BLaER1 (cell line): ENCODE measurements at regions not wholly inside any gene's neighbourhood (a gene's known extent, or its start where the extent isn't known, plus 50 kb on each side); places are given as distances from the start of the nearest gene placed in this dataset.

Source experiments
- H3K27ac ChIP-seq: shearing (Covaris generic); formaldehyde crosslinking; 2 replicates; pipeline ENCODE4 v1.8.1; 2022
- H3K27me3 ChIP-seq: shearing (Covaris generic); formaldehyde crosslinking; 2 replicates; pipeline ENCODE4 v1.8.1; 2022
- H3K36me3 ChIP-seq: shearing (Covaris generic); formaldehyde crosslinking; 2 replicates; pipeline ENCODE4 v1.8.1; 2022
- H3K4me1 ChIP-seq: shearing (Covaris generic); formaldehyde crosslinking; 2 replicates; pipeline ENCODE4 v1.8.1; 2022
- H3K4me2 ChIP-seq: shearing (Covaris generic); formaldehyde crosslinking; 2 replicates; pipeline ENCODE4 v1.8.1; 2022
- H3K4me3 ChIP-seq: shearing (Covaris generic); formaldehyde crosslinking; 2 replicates; pipeline ENCODE4 v1.8.1; 2022
- H3K9ac ChIP-seq: shearing (Covaris generic); formaldehyde crosslinking; 2 replicates; pipeline ENCODE4 v1.8.1; 2022
- H3K9me3 ChIP-seq: shearing (Covaris generic); formaldehyde crosslinking; 2 replicates; pipeline ENCODE4 v1.8.1; 2022
- H4K20me1 ChIP-seq: shearing (Covaris generic); formaldehyde crosslinking; 2 replicates; pipeline ENCODE4 v1.8.1; 2022
- Cebpa-rat ChIP-seq: shearing (Covaris generic); IDR thresholded peaks from 2 replicates; pipeline ENCODE4 v1.8.1; 2022

DNA sequence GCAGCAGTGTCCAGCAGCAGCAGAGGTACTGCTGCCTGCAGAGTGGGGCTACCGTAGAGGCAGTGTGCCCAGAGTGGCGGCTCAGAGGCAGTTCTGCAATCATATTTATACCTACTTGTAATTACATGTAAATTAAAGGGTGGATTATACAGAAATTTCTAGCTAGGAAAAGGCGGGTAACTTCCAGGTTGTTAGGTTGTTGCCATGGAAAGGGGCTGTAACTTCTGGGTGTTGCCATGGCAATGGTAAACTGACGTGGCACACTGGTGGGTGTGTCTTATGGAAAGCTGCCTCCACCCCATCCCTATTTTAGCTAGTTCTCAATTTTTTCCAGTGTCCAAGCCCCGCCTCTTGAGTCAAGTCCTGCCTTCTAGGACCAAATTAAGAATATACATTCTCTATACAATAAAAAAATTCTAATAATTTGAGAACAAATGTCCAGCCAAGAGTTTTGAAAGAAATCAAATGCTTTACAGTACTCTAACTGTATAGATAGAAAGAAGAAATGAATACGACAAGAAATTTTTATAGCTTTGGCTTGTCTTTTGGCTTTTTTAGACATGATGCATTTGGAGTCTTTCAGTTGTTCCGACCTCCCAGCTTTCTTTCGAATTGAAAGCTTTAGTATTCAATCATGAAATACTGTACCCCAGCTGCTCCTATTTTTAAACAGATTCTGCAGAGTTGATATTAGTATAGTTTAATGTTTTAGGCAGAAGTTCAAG lies 816.6 kb downstream of the DIAPH3 start:
- H3K9ac ChIP-seq = no peak overlapping the region
- H3K4me1 ChIP-seq = peaks cover 14% of the 10 kb centered on the region
- no peaks in the 10 kb centered on the region for H4K20me1 ChIP-seq
- H3K9me3 ChIP-seq = no peaks in the 10 kb centered on the region
- no peaks in the 10 kb centered on the region for H3K36me3 ChIP-seq
- H3K4me3 ChIP-seq = no peak overlapping the region
- H3K4me2 ChIP-seq = no peak overlapping the region
- H3K27ac ChIP-seq = no peak overlapping the region
- H3K27me3 ChIP-seq = no peaks in the 10 kb centered on the region
- TF ChIP-seq Cebpa-rat = no peak

DNA sequence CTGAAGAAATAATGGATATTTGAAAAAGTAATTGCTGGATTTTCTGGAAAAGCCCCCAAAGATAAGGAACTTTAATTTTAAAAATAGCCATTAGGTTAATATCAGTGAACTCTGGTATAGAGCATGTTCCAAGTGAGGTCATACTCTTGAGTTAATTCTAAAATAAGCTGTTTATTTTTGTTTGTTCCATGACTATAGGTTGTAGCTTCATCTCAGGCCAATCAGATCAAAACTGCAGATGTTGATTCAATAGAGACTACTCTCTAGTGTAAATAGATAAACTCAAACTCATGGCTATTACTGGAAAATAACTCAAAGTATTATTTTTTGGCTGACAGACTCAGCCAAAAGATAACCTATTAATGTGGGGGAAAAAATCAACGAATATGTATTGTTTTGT lies 815.1 kb downstream of the DIAPH3 start:
- H3K4me3 ChIP-seq = no peak overlapping the region
- H3K4me2 ChIP-seq = no peak overlapping the region
- no peak overlapping the region for H3K9ac ChIP-seq
- H3K9me3 ChIP-seq = no peaks in the 10 kb centered on the region
- H3K27ac ChIP-seq = no peak overlapping the region
- peaks cover 5% of the 10 kb centered on the region; the same call in 1 of the 2 replicates for H3K4me1 ChIP-seq
- no peak for TF ChIP-seq Cebpa-rat
- H4K20me1 ChIP-seq = no peaks in the 10 kb centered on the region
- H3K36me3 ChIP-seq = no peaks in the 10 kb centered on the region
- no peaks in the 10 kb centered on the region for H3K27me3 ChIP-seq

GRCh38 chr13:59352600-59352999 lies 811.1 kb downstream of the DIAPH3 start:
- Histone ChIP-seq H3K27me3 (no peaks in the 10 kb centered on the region), H3K4me2 (no peak overlapping the region), H3K9me3 (no peaks in the 10 kb centered on the region), H3K36me3 (no peaks in the 10 kb centered on the region), H3K27ac (no peak overlapping the region), H3K4me1 (peaks cover 14% of the 10 kb centered on the region), H3K9ac (no peak overlapping the region), H3K4me3 (no peak overlapping the region), H4K20me1 (no peaks in the 10 kb centered on the region)
- no peak for TF ChIP-seq Cebpa-rat

- H3K9me3 ChIP-seq = no peaks in the 10 kb centered on the region
- no peak overlapping the region for H3K9ac ChIP-seq
- H3K36me3 ChIP-seq = no peaks in the 10 kb centered on the region
- H3K27me3 ChIP-seq = no peaks in the 10 kb centered on the region
- no peaks in the 10 kb centered on the region for H4K20me1 ChIP-seq
- TF ChIP-seq Cebpa-rat = no peak
- H3K27ac ChIP-seq = no peak overlapping the region
- H3K4me2 ChIP-seq = no peak overlapping the region
- peaks cover 35% of the 10 kb centered on the region for H3K4me1 ChIP-seq
- H3K4me3 ChIP-seq = no peak overlapping the region
These were observed 808.9 kb downstream of the DIAPH3 start for GRCh38 chr13:59354665-59355369.

DNA sequence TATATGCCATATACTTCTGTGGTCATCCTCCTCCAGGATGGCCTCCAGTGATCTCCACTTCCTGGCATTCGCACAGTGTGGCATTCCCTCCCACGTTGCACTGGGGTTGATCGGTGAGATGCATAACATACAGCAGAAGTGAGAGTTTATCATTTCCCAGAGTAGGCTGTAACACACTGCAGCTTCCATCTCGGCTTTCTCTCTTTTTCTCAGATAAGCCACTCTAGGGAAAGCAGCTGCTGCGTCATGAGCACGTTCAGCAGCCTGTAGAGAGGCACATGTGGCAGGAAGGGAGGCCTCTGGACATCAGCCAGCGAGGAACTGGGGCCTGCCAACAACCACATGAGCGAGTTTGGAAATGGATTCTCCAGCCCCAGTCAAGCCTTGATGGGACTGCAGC lies 807.1 kb downstream of the DIAPH3 start:
- peak overlapping the region; percentile 37; the same call in 1 of the 2 replicates for H3K27ac ChIP-seq
- H3K4me2 ChIP-seq = peak overlapping the region; percentile 12
- no peak for TF ChIP-seq Cebpa-rat
- peaks cover 3% of the 10 kb centered on the region; the same call in 1 of the 2 replicates for H3K9me3 ChIP-seq
- H3K4me3 ChIP-seq = no peak overlapping the region
- no peaks in the 10 kb centered on the region for H3K36me3 ChIP-seq
- H4K20me1 ChIP-seq = no peaks in the 10 kb centered on the region
- H3K9ac ChIP-seq = no peak overlapping the region
- peaks cover 41% of the 10 kb centered on the region for H3K4me1 ChIP-seq
- H3K27me3 ChIP-seq = no peaks in the 10 kb centered on the region

DNA sequence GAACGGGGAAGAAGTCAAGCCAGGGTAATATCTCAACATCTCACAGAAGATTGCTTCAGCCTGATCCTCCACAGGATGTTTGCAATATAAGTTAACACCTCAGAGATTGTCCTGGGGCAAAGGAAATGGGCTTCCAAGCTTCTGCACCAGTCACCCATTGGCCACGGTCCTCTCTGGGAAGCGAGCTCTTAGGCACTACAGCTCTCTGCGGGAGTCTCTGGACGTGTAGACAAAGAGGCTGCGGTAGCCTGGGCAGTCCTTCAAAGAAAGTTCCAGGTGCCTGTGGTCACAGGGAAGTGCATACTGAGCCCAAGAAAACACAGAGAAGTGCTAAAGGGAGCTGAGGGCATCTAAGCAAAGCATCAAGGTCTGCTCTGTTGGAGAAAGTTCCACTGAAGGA lies 805.7 kb downstream of the DIAPH3 start:
- Histone ChIP-seq H3K4me2 (peak overlapping the region; percentile 7; the same call in 1 of the 2 replicates), H3K9ac (no peak overlapping the region), H3K36me3 (no peaks in the 10 kb centered on the region), H3K9me3 (peaks cover 3% of the 10 kb centered on the region; the same call in 1 of the 2 replicates), H3K27me3 (no peaks in the 10 kb centered on the region), H3K4me3 (no peak overlapping the region), H4K20me1 (no peaks in the 10 kb centered on the region), H3K27ac (no peak overlapping the region), H3K4me1 (peaks cover 41% of the 10 kb centered on the region)
- TF ChIP-seq Cebpa-rat = no peak

GRCh38 chr13:59360108-59360507 lies 803.6 kb downstream of the DIAPH3 start:
- H3K4me3 ChIP-seq = no peak overlapping the region
- H4K20me1 ChIP-seq = no peaks in the 10 kb centered on the region
- no peak for TF ChIP-seq Cebpa-rat
- no peaks in the 10 kb centered on the region for H3K27me3 ChIP-seq
- peaks cover 3% of the 10 kb centered on the region; the same call in 1 of the 2 replicates for H3K9me3 ChIP-seq
- H3K9ac ChIP-seq = no peak overlapping the region
- H3K36me3 ChIP-seq = no peaks in the 10 kb centered on the region
- no peak overlapping the region for H3K27ac ChIP-seq
- H3K4me1 ChIP-seq = peaks cover 41% of the 10 kb centered on the region
- H3K4me2 ChIP-seq = 0 out of 2 replicates have a peak overlapping the region, but pooled peaks have one; percentile 36

- H3K36me3 ChIP-seq = no peaks in the 10 kb centered on the region
- TF ChIP-seq Cebpa-rat = no peak
- no peaks in the 10 kb centered on the region for H3K27me3 ChIP-seq
- H3K27ac ChIP-seq = no peak overlapping the region
- no peak overlapping the region for H3K4me2 ChIP-seq
- peaks cover 41% of the 10 kb centered on the region for H3K4me1 ChIP-seq
- no peaks in the 10 kb centered on the region for H4K20me1 ChIP-seq
- H3K9ac ChIP-seq = no peak overlapping the region
- H3K4me3 ChIP-seq = no peak overlapping the region
- peaks cover 3% of the 10 kb centered on the region; the same call in 1 of the 2 replicates for H3K9me3 ChIP-seq
These were observed 802.8 kb downstream of the DIAPH3 start for GRCh38 chr13:59360916-59361315.

GRCh38 chr13:59363313-59363712 lies 800.4 kb downstream of the DIAPH3 start:
- no peak overlapping the region for H3K4me3 ChIP-seq
- H3K4me1 ChIP-seq = peaks cover 21% of the 10 kb centered on the region
- H3K9me3 ChIP-seq = peaks cover 3% of the 10 kb centered on the region; the same call in 1 of the 2 replicates
- H3K36me3 ChIP-seq = no peaks in the 10 kb centered on the region
- no peaks in the 10 kb centered on the region for H3K27me3 ChIP-seq
- no peak overlapping the region for H3K27ac ChIP-seq
- no peak overlapping the region for H3K9ac ChIP-seq
- no peaks in the 10 kb centered on the region for H4K20me1 ChIP-seq
- TF ChIP-seq Cebpa-rat = no peak
- H3K4me2 ChIP-seq = no peak overlapping the region

- Histone ChIP-seq H3K27ac (no peak overlapping the region), H4K20me1 (no peaks in the 10 kb centered on the region), H3K9ac (no peak overlapping the region), H3K27me3 (no peaks in the 10 kb centered on the region), H3K9me3 (peaks cover 3% of the 10 kb centered on the region; the same call in 1 of the 2 replicates), H3K4me2 (no peak overlapping the region), H3K4me1 (peaks cover 15% of the 10 kb centered on the region), H3K36me3 (no peaks in the 10 kb centered on the region), H3K4me3 (no peak overlapping the region)
- TF ChIP-seq Cebpa-rat = no peak
These were observed 799.8 kb downstream of the DIAPH3 start for GRCh38 chr13:59363947-59364346.
